ENCODE measurements at regions not wholly inside any gene's neighbourhood (a gene's known extent, or its start where the extent isn't known, plus 50 kb on each side); places are given as distances from the start of the nearest gene placed in this dataset. TPM values are rescaled to one million over a fixed set of nuclear protein-coding genes. Genes with fewer than 3 reads are reported as not detected.

DNA sequence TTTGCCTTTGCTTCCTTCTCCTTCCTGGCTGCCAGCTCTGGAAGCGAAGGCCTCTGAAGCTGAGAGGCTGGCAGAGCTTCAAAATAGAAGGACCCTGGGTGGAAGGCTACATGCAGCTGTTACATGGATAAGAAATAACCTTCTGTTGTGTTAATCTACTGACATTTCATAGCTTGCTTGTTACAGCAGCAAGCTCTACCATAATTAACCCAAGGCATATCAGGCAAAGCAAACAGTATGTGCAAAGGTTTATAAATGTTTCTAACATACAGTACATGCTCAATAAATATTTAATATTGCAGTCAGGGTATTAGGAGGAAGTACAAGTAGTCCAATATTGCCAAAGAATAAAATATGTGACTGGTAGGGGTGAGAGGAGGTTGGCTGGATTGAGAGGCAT lies 55.6 kb upstream of the MKLN1 start:
- no peak overlapping the region for H3K4me3 ChIP-seq
- no peaks in the 10 kb centered on the region for H3K36me3 ChIP-seq
- H3K27me3 ChIP-seq = no peaks in the 10 kb centered on the region
- no peaks in the 10 kb centered on the region for H3K9me3 ChIP-seq
- no peak for DNase-seq (ENCODE audit: low spot score in 2 of 2)
- peaks cover 0 to 7% (median 0%) of the 10 kb centered on the region in 4 donors for H3K4me1 ChIP-seq
- TF ChIP-seq EP300 (IDR thresholded peaks at IDR 0.05) (no peak), POLR2A (IDR thresholded peaks at IDR 0.05) (no peak), CTCF (IDR thresholded peaks at IDR 0.05) (no peak)
- 100% methylated on average over 1 of the region's 1 CpG for WGBS, 2 donors
- H3K27ac ChIP-seq = no peak overlapping the region

DNA sequence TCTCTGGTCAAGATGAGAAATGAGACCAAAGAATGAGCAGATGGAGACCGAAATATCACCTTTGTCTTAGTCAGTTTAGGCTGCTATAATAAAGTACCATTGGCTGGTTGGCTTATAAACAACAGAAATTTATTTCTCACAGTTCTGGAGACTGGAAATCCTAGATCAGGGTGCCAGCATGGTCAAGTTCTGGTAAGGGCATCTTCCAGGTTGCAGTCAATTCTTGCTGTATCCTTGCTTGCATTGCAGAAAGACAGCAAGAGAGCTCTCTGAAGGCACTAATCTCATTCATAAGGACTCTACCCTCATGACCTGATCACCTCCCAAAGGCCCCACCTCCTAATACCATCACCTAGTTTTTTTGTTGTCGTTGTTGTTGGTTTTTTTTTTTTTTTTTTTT lies 52.7 kb upstream of the MKLN1 start:
- no peaks in the 10 kb centered on the region for H3K36me3 ChIP-seq
- H3K4me1 ChIP-seq = peaks cover 0 to 7% (median 0%) of the 10 kb centered on the region in 4 donors
- DNase-seq (ENCODE audit: low spot score in 2 of 2) = no peak
- TF ChIP-seq EP300 (IDR thresholded peaks at IDR 0.05) = no peak
- TF ChIP-seq CTCF (IDR thresholded peaks at IDR 0.05) = no peak
- no peak for TF ChIP-seq POLR2A (IDR thresholded peaks at IDR 0.05)
- WGBS, 2 donors = 92 to 94% methylated on average over 2 of the region's 2 CpGs
- no peaks in the 10 kb centered on the region for H3K27me3 ChIP-seq
- no peak overlapping the region for H3K27ac ChIP-seq
- no peak overlapping the region for H3K4me3 ChIP-seq
- H3K9me3 ChIP-seq = no peaks in the 10 kb centered on the region

GRCh38 chr7:131276190-131276589 lies 51.5 kb upstream of the MKLN1 start:
- Histone ChIP-seq H3K36me3 (no peaks in the 10 kb centered on the region), H3K9me3 (no peaks in the 10 kb centered on the region), H3K4me1 (peaks cover 0 to 7% (median 0%) of the 10 kb centered on the region in 4 donors), H3K27me3 (no peaks in the 10 kb centered on the region), H3K4me3 (no peak overlapping the region), H3K27ac (no peak overlapping the region)
- TF ChIP-seq POLR2A (IDR thresholded peaks at IDR 0.05) (no peak), EP300 (IDR thresholded peaks at IDR 0.05) (no peak), CTCF (IDR thresholded peaks at IDR 0.05) (no peak)
- WGBS, 2 donors = 75 to 82% methylated on average over 5 of the region's 5 CpGs
- no peak for DNase-seq (ENCODE audit: low spot score in 2 of 2)

- Histone ChIP-seq H3K27ac (no peak overlapping the region), H3K4me1 (peaks cover 0 to 7% (median 0%) of the 10 kb centered on the region in 4 donors), H3K4me3 (no peak overlapping the region), H3K9me3 (no peaks in the 10 kb centered on the region), H3K27me3 (no peaks in the 10 kb centered on the region), H3K36me3 (no peaks in the 10 kb centered on the region)
- WGBS, 2 donors = 61 to 66% methylated on average over 2 of the region's 2 CpGs
- DNase-seq (ENCODE audit: low spot score in 2 of 2) = no peak
- no peak for TF ChIP-seq CTCF (IDR thresholded peaks at IDR 0.05)
These were observed 50.9 kb upstream of the MKLN1 start for GRCh38 chr7:131276748-131277147.

Small RNA genes lying in the stretch of these regions (small RNA-seq; reads per million reads assigned to genes)
- not detected for gene AC016831.3
- gene RNU6-1010P = not detected

All from tibial nerve (tissue), 4 donors.